OCI-LY7 (cell line): ENCODE measurements at regions not wholly inside any gene's neighbourhood (a gene's known extent, or its start where the extent isn't known, plus 50 kb on each side); places are given as distances from the start of the nearest gene placed in this dataset.

Source experiments
- EZH2phosphoT487 ChIP-seq: fragments of 200-600 bp; sonication (generic); IDR thresholded peaks from 2 replicates; pipeline ENCODE4 v1.6.1; 2018; ENCODE audit warnings: low read depth, borderline replicate concordance, mild to moderate bottlenecking, mixed run types, antibody characterized with exemption, low read length, moderate library complexity, mixed read lengths
- TF ChIP-seq, protein P1 (sequence below): fragments of 200-600 bp; sonication (generic); conservative IDR thresholded peaks from 2 replicates; pipeline ENCODE4 v1.5.1; 2014; ENCODE audit warnings: mild to moderate bottlenecking, antibody characterized with exemption, low read length, moderate library complexity, mixed read lengths

DNA sequence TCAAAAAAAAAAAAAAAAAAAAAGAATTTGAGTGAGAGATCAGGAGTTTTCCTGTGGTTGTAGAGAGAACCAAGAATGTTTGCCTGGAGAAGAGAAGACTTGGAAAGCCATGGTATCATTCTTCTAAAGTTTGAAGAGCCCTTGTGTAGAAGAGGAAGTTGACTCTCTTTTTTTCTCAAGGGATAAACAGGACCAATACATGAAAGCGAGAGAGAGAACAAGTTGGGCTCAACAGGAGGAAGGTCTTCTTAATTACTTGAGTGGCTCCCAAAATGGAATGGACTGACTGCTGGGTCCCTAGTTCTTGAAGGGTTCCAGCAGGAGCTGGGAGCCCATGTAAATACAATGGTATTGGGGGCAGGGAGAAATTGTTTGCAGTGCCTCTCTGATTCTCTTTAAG, 173.3 kb upstream of the ADO start:
- TF ChIP-seq, protein P1, sequence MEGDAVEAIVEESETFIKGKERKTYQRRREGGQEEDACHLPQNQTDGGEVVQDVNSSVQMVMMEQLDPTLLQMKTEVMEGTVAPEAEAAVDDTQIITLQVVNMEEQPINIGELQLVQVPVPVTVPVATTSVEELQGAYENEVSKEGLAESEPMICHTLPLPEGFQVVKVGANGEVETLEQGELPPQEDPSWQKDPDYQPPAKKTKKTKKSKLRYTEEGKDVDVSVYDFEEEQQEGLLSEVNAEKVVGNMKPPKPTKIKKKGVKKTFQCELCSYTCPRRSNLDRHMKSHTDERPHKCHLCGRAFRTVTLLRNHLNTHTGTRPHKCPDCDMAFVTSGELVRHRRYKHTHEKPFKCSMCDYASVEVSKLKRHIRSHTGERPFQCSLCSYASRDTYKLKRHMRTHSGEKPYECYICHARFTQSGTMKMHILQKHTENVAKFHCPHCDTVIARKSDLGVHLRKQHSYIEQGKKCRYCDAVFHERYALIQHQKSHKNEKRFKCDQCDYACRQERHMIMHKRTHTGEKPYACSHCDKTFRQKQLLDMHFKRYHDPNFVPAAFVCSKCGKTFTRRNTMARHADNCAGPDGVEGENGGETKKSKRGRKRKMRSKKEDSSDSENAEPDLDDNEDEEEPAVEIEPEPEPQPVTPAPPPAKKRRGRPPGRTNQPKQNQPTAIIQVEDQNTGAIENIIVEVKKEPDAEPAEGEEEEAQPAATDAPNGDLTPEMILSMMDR, result no peak
- no peak for TF ChIP-seq EZH2phosphoT487
